ENCODE measurements at regions not wholly inside any gene's neighbourhood (a gene's known extent, or its start where the extent isn't known, plus 50 kb on each side); places are given as distances from the start of the nearest gene placed in this dataset.

DNA sequence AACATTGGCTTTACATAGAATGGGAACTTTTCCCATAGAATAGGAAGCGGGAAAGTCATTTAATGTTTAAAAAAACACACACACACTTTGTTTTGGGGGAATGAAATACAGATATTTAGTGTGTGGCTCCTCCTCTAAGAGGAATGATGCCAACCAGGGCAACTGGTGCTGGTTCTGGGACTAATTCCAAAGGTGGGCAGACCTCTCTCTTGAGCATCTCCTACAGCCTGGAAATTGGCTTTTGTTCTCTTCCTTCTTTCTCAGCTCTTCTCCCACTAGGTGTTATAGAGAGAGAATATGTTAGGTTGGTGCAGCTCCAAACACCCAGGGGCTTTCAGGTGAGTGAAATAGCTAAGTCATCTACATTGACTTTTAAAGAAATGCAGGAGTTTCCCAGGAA is 190.1 kb downstream of the RAD51AP2 start:
- TF ChIP-seq POLR2A (IDR thresholded peaks at IDR 0.05), result no peak
- TF ChIP-seq, protein P1, sequence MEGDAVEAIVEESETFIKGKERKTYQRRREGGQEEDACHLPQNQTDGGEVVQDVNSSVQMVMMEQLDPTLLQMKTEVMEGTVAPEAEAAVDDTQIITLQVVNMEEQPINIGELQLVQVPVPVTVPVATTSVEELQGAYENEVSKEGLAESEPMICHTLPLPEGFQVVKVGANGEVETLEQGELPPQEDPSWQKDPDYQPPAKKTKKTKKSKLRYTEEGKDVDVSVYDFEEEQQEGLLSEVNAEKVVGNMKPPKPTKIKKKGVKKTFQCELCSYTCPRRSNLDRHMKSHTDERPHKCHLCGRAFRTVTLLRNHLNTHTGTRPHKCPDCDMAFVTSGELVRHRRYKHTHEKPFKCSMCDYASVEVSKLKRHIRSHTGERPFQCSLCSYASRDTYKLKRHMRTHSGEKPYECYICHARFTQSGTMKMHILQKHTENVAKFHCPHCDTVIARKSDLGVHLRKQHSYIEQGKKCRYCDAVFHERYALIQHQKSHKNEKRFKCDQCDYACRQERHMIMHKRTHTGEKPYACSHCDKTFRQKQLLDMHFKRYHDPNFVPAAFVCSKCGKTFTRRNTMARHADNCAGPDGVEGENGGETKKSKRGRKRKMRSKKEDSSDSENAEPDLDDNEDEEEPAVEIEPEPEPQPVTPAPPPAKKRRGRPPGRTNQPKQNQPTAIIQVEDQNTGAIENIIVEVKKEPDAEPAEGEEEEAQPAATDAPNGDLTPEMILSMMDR (IDR thresholded peaks at IDR 0.05), result no peak
